ENCODE measurements at regions not wholly inside any gene's neighbourhood (a gene's known extent, or its start where the extent isn't known, plus 50 kb on each side); places are given as distances from the start of the nearest gene placed in this dataset.

GRCh38 chr5:33362915-33363314 lies 77.8 kb upstream of the TARS1 start:
- Histone ChIP-seq H3K4me2 (ENCODE audit: control insufficient read depth, extremely low read depth, insufficient read depth, low read depth, low read length) (no peak overlapping the region), H3K27ac (ENCODE audit: control insufficient read depth, insufficient read depth, low read length) (no peak overlapping the region), H2AFZ (ENCODE audit: control insufficient read depth, low read length) (no peak overlapping the region), H3K4me1 (ENCODE audit: control insufficient read depth, extremely low read depth, insufficient read depth, low read length) (no peaks in the 10 kb centered on the region), H3K27me3 (ENCODE audit: control insufficient read depth, extremely low read depth, insufficient read depth, low read length) (no peaks in the 10 kb centered on the region), H3K4me3 (ENCODE audit: control insufficient read depth in 2 of 3, extremely low read depth in 1 of 3, insufficient read depth in 2 of 3, low read depth in 1 of 3, low read length in 3 of 3) (no peak overlapping the region), H3K79me2 (ENCODE audit: control insufficient read depth, insufficient read depth, low read length) (no peaks in the 10 kb centered on the region), H4K20me1 (ENCODE audit: control insufficient read depth, extremely low read depth, insufficient read depth, low read length) (no peaks in the 10 kb centered on the region), H3K9me1 (ENCODE audit: control insufficient read depth, extremely low read depth, insufficient read depth, low read length) (no peaks in the 10 kb centered on the region), H3K9me3 (ENCODE audit: control insufficient read depth, low read depth, low read length) (no peaks in the 10 kb centered on the region), H3K36me3 (ENCODE audit: control insufficient read depth in 2 of 2, extremely low read depth in 1 of 2, insufficient read depth in 2 of 2, low read length in 2 of 2) (no peaks in the 10 kb centered on the region), H3K9ac (ENCODE audit: control insufficient read depth, extremely low read depth, insufficient read depth, low read length) (no peak overlapping the region)
- TF ChIP-seq EZH2 (IDR thresholded peaks at IDR 0.05; ENCODE audit: low read length) (no peak), CTCF (optimal IDR thresholded peaks at IDR 0.05 in 1 of 3, IDR thresholded peaks at IDR 0.05 in 1 of 3, conservative IDR thresholded peaks at IDR 0.05 in 1 of 3; ENCODE audit: extremely low read depth in 1 of 3, insufficient read depth in 2 of 3, low read length in 3 of 3) (no peak)
- FAIRE-seq: no peak
- dilution Hi-C loops (cut with MboI; ENCODE audit: extremely low pct_ligation_motif_present, low sequenced_read_pairs): no loop called here
- no peak for DNase-seq (ENCODE audit: low read depth, low spot score)

GRCh38 chr5:33363537-33363936 lies 77.2 kb upstream of the TARS1 start:
- H3K27ac ChIP-seq (ENCODE audit: control insufficient read depth, insufficient read depth, low read length): no peak overlapping the region
- no peak for FAIRE-seq

More at GRCh38 chr5:33363537-33363936, 77.2 kb upstream of the TARS1 start:
- no peak overlapping the region for H3K4me2 ChIP-seq (ENCODE audit: control insufficient read depth, extremely low read depth, insufficient read depth, low read depth, low read length)
- no peaks in the 10 kb centered on the region for H4K20me1 ChIP-seq (ENCODE audit: control insufficient read depth, extremely low read depth, insufficient read depth, low read length)
- DNase-seq (ENCODE audit: low read depth, low spot score): no peak
- H2AFZ ChIP-seq (ENCODE audit: control insufficient read depth, low read length): no peak overlapping the region
- TF ChIP-seq EZH2 (IDR thresholded peaks at IDR 0.05; ENCODE audit: low read length) (no peak), CTCF (optimal IDR thresholded peaks at IDR 0.05 in 1 of 3, IDR thresholded peaks at IDR 0.05 in 1 of 3, conservative IDR thresholded peaks at IDR 0.05 in 1 of 3; ENCODE audit: extremely low read depth in 1 of 3, insufficient read depth in 2 of 3, low read length in 3 of 3) (no peak)
- no peaks in the 10 kb centered on the region for H3K36me3 ChIP-seq (ENCODE audit: control insufficient read depth in 2 of 2, extremely low read depth in 1 of 2, insufficient read depth in 2 of 2, low read length in 2 of 2)
- H3K9ac ChIP-seq (ENCODE audit: control insufficient read depth, extremely low read depth, insufficient read depth, low read length): no peak overlapping the region
- no peaks in the 10 kb centered on the region for H3K9me3 ChIP-seq (ENCODE audit: control insufficient read depth, low read depth, low read length)
- H3K4me1 ChIP-seq (ENCODE audit: control insufficient read depth, extremely low read depth, insufficient read depth, low read length): no peaks in the 10 kb centered on the region
- no peaks in the 10 kb centered on the region for H3K9me1 ChIP-seq (ENCODE audit: control insufficient read depth, extremely low read depth, insufficient read depth, low read length)
- dilution Hi-C loops (cut with MboI; ENCODE audit: extremely low pct_ligation_motif_present, low sequenced_read_pairs): no loop called here
- no peaks in the 10 kb centered on the region for H3K79me2 ChIP-seq (ENCODE audit: control insufficient read depth, insufficient read depth, low read length)
- H3K27me3 ChIP-seq (ENCODE audit: control insufficient read depth, extremely low read depth, insufficient read depth, low read length): no peaks in the 10 kb centered on the region
- no peak overlapping the region for H3K4me3 ChIP-seq (ENCODE audit: control insufficient read depth in 2 of 3, extremely low read depth in 1 of 3, insufficient read depth in 2 of 3, low read depth in 1 of 3, low read length in 3 of 3)
